ENCODE measurements at regions not wholly inside any gene's neighbourhood (a gene's known extent, or its start where the extent isn't known, plus 50 kb on each side); places are given as distances from the start of the nearest gene placed in this dataset.

DNA sequence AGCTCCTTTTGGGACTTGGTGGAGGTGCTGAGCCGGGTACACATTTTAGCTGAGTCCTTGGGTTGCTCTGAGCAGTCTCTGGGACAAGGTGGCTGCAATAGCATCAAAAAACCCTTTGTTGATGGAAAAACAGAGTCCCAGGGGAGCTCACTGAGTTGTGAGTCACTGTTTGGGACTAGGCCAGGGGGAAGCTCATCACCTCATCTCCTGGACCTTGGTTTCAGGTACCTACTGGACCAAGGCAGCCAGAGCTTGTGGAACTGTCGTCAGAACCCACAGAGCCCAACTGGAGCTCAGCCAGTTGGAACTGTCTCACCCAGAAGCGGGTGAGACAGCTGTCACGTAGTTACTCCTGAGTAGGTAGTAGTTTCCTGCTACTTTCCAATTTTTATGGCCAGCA is 146.7 kb downstream of the HLX start:
- Histone ChIP-seq H4K20me1 (ENCODE audit: insufficient read depth, low read length) (no peaks in the 10 kb centered on the region), H3K4me2 (ENCODE audit: low read length) (no peak overlapping the region), H3K27me3 (ENCODE audit: insufficient read depth, low read length) (no peaks in the 10 kb centered on the region), H3K36me3 (ENCODE audit: insufficient read depth, low read length) (no peaks in the 10 kb centered on the region), H3K9me3 (ENCODE audit: insufficient read depth, low read depth, low read length) (no peaks in the 10 kb centered on the region), H3K4me3 (ENCODE audit: insufficient read depth, low read depth, low read length) (no peak overlapping the region), H3K79me2 (ENCODE audit: insufficient read depth, low read length) (no peaks in the 10 kb centered on the region), H3K27ac (ENCODE audit: low read depth, low read length) (no peak overlapping the region), H2AFZ (ENCODE audit: low read depth, low read length) (no peak overlapping the region), H3K4me1 (ENCODE audit: insufficient read depth, low read length) (no peaks in the 10 kb centered on the region), H3K9ac (ENCODE audit: low read length) (no peak overlapping the region)
- H3K4me1 Mint-ChIP-seq (ENCODE audit: low read depth, unreplicated experiment) = no peaks in the 10 kb centered on the region
- FAIRE-seq = no peak
- no peak overlapping the region for H3K27ac Mint-ChIP-seq (ENCODE audit: unreplicated experiment)
- DNase-seq (ENCODE audit: low read depth) = no peak
- peaks cover 4% of the 10 kb centered on the region for H3K9me3 Mint-ChIP-seq (ENCODE audit: unreplicated experiment)
- no peak overlapping the region for H3K4me3 Mint-ChIP-seq (ENCODE audit: unreplicated experiment)
- no peaks in the 10 kb centered on the region for H3K36me3 Mint-ChIP-seq (ENCODE audit: low read depth, unreplicated experiment)
- TF ChIP-seq, protein P1, sequence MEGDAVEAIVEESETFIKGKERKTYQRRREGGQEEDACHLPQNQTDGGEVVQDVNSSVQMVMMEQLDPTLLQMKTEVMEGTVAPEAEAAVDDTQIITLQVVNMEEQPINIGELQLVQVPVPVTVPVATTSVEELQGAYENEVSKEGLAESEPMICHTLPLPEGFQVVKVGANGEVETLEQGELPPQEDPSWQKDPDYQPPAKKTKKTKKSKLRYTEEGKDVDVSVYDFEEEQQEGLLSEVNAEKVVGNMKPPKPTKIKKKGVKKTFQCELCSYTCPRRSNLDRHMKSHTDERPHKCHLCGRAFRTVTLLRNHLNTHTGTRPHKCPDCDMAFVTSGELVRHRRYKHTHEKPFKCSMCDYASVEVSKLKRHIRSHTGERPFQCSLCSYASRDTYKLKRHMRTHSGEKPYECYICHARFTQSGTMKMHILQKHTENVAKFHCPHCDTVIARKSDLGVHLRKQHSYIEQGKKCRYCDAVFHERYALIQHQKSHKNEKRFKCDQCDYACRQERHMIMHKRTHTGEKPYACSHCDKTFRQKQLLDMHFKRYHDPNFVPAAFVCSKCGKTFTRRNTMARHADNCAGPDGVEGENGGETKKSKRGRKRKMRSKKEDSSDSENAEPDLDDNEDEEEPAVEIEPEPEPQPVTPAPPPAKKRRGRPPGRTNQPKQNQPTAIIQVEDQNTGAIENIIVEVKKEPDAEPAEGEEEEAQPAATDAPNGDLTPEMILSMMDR (IDR thresholded peaks at IDR 0.05; ENCODE audit: insufficient read depth, low read depth, low read length) = no peak
- H3K27me3 Mint-ChIP-seq (ENCODE audit: low read depth, unreplicated experiment) = peaks cover 10% of the 10 kb centered on the region

DNA sequence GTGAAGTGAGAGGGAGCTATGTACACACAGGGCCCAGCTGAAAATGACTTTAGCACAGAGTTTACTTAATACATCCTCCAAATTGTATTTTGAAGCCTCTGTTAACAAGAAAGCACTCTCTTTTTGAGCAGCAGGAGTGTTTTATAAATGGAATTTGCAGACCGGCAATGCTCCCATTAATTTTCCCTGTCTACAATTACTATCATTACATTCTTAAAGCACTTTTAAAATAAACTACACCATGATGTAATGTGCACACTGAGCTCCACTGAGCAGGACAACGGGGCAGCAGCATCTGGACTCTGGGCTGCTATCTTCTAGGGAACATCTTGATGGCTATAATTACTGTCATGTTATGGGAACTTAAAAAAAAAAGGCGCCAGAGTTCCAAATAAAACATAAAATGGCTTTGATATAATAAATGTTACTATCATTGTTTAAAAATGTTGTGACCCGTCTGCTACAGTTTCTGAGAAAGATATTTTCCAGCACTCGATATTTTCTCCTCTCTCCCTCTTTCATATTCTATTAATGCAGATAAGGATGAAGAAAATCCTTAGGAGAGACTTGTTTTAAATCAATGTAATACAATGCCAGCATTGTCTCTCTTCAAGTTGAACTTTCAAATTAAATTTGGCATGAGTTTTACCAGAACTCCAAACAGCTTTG is 150.9 kb downstream of the HLX start:
- Histone ChIP-seq H3K36me3 (ENCODE audit: insufficient read depth, low read length) (no peaks in the 10 kb centered on the region), H3K27ac (ENCODE audit: low read depth, low read length) (no peak overlapping the region), H3K27me3 (ENCODE audit: insufficient read depth, low read length) (no peaks in the 10 kb centered on the region), H3K79me2 (ENCODE audit: insufficient read depth, low read length) (no peaks in the 10 kb centered on the region), H3K9ac (ENCODE audit: low read length) (no peak overlapping the region), H3K4me2 (ENCODE audit: low read length) (no peak overlapping the region), H3K9me3 (ENCODE audit: insufficient read depth, low read depth, low read length) (no peaks in the 10 kb centered on the region), H2AFZ (ENCODE audit: low read depth, low read length) (no peak overlapping the region), H3K4me3 (ENCODE audit: insufficient read depth, low read depth, low read length) (no peak overlapping the region), H4K20me1 (ENCODE audit: insufficient read depth, low read length) (no peaks in the 10 kb centered on the region), H3K4me1 (ENCODE audit: insufficient read depth, low read length) (peaks cover 2% of the 10 kb centered on the region)
- Mint-ChIP-seq H3K27me3 (ENCODE audit: low read depth, unreplicated experiment) (peaks cover 4% of the 10 kb centered on the region), H3K9me3 (ENCODE audit: unreplicated experiment) (peaks cover 2% of the 10 kb centered on the region), H3K4me1 (ENCODE audit: low read depth, unreplicated experiment) (no peaks in the 10 kb centered on the region), H3K27ac (ENCODE audit: unreplicated experiment) (no peak overlapping the region), H3K4me3 (ENCODE audit: unreplicated experiment) (no peak overlapping the region), H3K36me3 (ENCODE audit: low read depth, unreplicated experiment) (no peaks in the 10 kb centered on the region)
- DNase-seq (ENCODE audit: low read depth) = no peak
- FAIRE-seq = no peak
- TF ChIP-seq, protein P1 (IDR thresholded peaks at IDR 0.05; ENCODE audit: insufficient read depth, low read depth, low read length) = no peak
- no peak for TF ChIP-seq EZH2 (IDR thresholded peaks at IDR 0.05; ENCODE audit: insufficient read depth, low read length)

DNA sequence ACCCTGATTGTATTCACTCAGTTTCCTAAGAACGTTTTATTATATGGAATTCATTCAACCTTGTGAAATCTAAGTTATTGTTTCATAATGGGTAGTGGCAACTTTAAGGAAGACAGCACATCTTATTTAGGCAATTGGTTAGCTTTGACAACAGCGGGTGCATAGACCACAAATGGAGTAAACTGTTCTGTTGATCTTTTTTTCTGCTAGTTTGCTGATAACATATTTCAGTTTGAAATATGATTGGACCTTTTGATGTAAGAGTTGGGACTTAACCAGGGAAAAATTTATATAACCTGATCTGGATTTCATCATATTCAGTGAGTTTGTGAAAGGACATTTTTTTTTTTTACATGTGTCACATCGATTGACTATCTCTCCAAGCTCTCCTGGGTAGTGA is 151.7 kb downstream of the HLX start:
- H3K4me2 ChIP-seq (ENCODE audit: low read length) = no peak overlapping the region
- no peaks in the 10 kb centered on the region for H3K9me3 ChIP-seq (ENCODE audit: insufficient read depth, low read depth, low read length)
- no peak for TF ChIP-seq EZH2 (IDR thresholded peaks at IDR 0.05; ENCODE audit: insufficient read depth, low read length)
- TF ChIP-seq, protein P1 (IDR thresholded peaks at IDR 0.05; ENCODE audit: insufficient read depth, low read depth, low read length) = no peak
- Mint-ChIP-seq H3K4me3 (ENCODE audit: unreplicated experiment) (no peak overlapping the region), H3K4me1 (ENCODE audit: low read depth, unreplicated experiment) (peaks cover 3% of the 10 kb centered on the region), H3K36me3 (ENCODE audit: low read depth, unreplicated experiment) (no peaks in the 10 kb centered on the region), H3K9me3 (ENCODE audit: unreplicated experiment) (peaks cover 2% of the 10 kb centered on the region), H3K27ac (ENCODE audit: unreplicated experiment) (no peak overlapping the region), H3K27me3 (ENCODE audit: low read depth, unreplicated experiment) (peaks cover 6% of the 10 kb centered on the region)
- no peaks in the 10 kb centered on the region for H4K20me1 ChIP-seq (ENCODE audit: insufficient read depth, low read length)
- H3K27me3 ChIP-seq (ENCODE audit: insufficient read depth, low read length) = no peaks in the 10 kb centered on the region
- no peak overlapping the region for H3K4me3 ChIP-seq (ENCODE audit: insufficient read depth, low read depth, low read length)
- no peaks in the 10 kb centered on the region for H3K36me3 ChIP-seq (ENCODE audit: insufficient read depth, low read length)
- no peak overlapping the region for H3K27ac ChIP-seq (ENCODE audit: low read depth, low read length)
- H3K9ac ChIP-seq (ENCODE audit: low read length) = no peak overlapping the region
- no peak for FAIRE-seq
- no peak for DNase-seq (ENCODE audit: low read depth)
- no peak overlapping the region for H2AFZ ChIP-seq (ENCODE audit: low read depth, low read length)
- peaks cover 6% of the 10 kb centered on the region for H3K4me1 ChIP-seq (ENCODE audit: insufficient read depth, low read length)
- H3K79me2 ChIP-seq (ENCODE audit: insufficient read depth, low read length) = no peaks in the 10 kb centered on the region

Measured in astrocyte (in vitro differentiated cells and primary cell).